HG03460 (cell line): ENCODE measurements at regions not wholly inside any gene's neighbourhood (a gene's known extent, or its start where the extent isn't known, plus 50 kb on each side); places are given as distances from the start of the nearest gene placed in this dataset.
"Not testable (repeated sequence)": the region's sequence is repeated elsewhere in the genome, so short reads cannot be mapped to it uniquely, and the experiment has no call there.

Experiments used
- ATAC-seq: cut with Tn5 transposase; IDR thresholded peaks from one replicate; pipeline ENCODE4 v1.9.1; 2021; ENCODE audit not compliant: unreplicated experiment

DNA sequence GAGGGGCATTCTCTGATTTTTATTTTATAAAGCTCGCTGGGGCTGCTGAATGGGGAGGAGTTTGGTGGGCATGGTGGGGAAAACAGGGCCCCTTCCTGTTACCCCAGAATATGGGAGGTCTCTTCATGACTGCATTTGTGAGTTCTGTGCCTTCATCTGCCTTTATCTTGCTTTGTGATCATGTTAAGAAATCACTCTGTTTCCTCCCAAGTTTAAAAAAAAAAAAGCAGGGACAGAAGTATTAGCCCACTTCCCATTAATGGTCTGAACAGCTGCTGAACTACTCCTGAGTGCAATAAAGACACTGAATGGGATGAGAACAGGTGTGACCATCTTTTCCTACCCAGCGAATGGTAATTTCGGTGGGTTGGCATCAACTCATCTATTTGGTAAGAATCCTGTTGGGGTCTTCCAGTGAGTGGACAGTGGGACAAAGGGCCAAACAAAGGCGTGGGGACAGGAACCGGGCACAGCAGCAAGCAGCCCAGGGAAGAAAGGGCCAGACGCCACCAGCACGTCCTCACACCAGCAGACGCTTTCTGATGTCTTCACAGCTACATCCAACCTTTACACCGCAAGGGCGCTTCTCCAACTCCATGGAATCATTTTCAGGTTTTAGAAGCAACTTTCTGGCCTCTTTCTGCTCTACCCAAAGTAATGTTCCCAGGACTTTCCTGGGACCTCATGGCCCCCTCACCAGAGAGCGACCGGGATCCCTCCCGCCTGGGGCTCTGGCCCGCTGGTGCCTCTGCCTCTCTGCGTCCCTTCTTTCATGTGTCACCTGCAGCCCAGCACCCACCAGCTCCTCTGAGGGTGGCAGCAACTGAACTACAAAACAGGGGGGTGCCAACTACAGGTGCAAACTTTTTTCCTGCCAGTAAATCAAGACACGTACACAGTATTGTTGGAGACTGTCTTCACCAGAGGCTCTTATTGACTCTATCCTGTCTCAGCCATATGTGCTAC is 160.2 kb downstream of the ADSS2 start:
- no peak for ATAC-seq

DNA sequence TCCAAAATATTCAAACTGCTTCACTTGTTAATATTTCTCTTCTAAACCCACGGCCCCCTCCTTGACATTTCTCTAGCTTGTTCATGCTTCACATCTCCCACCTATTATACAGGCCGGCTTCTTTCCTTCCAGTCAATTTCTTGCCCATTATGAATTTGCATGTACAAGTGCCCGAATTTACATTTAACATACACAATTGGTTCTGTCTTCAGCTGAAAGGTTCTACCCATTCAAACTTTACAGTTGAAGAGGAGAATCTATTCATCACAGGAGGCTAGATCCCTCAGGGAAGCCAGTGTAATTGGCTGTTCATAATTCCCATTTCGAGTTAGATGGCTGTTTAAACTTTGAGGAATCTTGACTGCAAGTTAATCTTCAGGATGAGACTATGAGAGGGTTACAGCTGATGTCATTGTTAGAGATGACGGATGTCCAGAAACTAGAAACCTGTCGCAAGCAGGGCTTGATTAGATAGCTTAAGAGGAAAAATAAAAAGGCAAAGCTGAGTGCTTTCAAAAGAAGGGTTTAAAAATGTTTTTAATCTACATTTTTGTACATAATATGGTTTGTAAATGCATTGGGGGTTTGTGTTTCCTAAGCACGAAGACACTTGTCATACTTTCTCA is 157.0 kb downstream of the ADSS2 start:
- ATAC-seq, result no peak

DNA sequence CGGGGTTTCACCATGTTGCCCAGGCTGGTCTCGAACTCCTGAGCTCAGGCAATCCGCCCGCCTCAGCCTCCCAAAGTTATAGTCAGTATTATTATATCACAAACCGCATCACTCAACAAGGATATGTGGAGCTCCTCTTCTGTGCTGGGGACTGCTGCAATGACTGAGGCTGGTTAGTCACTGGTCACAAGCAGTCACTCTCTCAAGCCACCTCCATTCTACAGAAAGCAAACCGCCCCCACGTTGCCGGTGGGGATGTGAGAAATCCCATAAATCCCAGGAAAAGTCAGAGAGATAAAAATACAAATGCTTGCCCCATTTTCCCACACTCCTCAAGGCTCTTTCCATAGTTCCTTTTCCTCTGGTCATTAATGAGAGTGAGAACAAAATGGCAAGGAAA is 155.7 kb downstream of the ADSS2 start:
- no peak for ATAC-seq

DNA sequence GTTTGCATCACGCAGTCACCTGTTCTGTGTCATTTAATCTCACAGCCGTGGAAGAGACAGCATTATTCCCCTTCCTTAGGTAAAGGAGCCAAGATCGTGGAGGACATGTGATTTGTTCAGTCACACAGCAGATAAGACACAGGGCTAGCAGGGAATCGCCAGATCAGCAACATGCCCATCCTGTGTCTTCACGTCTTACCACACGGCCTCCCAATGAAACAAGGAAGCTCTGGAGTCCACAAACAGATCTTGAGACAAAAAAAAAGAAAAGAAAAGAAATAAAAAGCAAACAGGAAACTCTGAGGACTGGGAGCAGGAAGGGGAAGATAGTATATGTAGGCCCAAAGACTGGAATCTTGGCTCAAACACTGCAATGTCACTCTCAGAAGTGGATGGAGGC is 155.3 kb downstream of the ADSS2 start:
- no peak for ATAC-seq

DNA sequence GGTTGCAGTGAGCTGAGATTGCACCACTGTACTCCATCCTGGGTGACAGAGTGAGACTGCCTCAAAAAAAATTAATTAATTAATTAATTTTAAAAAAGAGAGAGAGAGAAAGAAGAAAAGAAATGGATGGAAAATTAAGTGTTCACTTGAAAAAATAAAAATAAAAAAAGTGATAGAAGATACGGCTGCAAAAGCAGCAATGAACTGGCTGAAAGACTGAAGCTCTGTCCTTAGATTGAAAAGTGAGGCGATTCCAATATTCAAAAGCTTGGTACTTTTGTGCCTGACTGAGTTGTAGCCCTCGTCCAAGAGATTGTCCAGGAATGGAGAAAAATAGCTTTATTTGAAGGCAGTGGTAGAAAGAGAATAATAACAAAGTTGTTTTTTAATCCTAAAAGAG is 154.6 kb downstream of the ADSS2 start:
- no peak for ATAC-seq

DNA sequence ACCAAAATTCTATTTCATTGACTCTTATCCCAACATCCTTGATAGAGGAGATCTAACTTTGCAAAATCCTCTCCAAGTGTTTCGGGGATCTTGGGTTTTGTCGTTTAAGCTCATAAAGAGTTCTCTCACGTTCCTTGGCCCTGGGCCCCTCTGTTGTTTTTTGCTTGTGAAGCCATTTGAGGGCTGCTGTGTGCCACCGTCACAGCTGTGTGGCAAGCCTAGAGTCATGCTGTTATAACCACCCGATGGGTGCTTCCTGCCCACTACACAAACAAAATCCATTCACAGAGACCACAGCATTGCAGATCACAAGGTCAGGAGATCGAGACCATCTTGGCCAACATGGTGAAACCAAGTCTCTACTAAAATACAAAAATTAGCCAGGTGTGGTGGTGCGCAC is 154.1 kb downstream of the ADSS2 start:
- ATAC-seq, result no peak

DNA sequence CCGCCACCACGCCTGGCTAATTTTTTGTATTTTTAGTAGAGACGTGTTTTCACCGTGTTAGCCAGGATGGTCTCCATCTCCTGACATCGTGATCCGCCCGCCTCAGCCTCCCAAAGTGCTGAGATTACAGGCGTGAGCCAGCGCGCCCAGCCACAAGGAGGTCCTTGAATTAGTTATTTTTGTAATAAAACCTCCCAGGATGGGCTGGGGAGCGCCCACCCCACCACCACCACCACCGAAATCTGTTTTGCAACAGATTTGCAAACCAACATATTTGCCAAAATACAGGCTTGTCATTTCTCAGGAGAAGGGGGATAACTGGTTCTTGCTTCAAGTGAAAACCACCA is 151.7 kb downstream of the ADSS2 start:
- not testable (repeated sequence) for ATAC-seq

DNA sequence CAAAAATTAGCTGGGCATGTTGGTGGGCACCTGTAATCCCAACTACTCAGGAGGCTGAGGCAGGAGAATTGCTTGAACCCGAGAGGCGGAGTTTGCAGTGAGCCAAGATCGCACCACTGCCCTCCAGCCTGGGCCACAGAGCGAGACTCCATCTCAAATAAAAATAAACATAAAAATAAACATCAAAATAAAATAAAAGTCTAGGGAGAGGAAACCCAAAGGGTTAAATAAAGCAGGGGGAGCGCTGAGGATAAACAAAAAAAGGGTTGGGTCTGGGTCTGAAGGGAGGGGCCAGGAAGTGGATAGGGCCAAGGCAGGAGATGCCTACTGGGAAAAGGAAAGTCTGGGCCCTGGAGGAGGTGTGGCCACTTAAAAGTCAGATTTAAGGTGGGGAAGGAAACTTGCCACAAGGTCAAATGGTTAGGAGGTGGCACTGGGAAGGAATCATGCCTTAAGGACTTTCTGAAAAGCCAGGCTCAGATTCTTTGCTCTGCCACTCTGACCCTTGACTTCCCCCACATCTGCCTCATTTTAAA is 150.0 kb downstream of the ADSS2 start:
- ATAC-seq, result no peak

DNA sequence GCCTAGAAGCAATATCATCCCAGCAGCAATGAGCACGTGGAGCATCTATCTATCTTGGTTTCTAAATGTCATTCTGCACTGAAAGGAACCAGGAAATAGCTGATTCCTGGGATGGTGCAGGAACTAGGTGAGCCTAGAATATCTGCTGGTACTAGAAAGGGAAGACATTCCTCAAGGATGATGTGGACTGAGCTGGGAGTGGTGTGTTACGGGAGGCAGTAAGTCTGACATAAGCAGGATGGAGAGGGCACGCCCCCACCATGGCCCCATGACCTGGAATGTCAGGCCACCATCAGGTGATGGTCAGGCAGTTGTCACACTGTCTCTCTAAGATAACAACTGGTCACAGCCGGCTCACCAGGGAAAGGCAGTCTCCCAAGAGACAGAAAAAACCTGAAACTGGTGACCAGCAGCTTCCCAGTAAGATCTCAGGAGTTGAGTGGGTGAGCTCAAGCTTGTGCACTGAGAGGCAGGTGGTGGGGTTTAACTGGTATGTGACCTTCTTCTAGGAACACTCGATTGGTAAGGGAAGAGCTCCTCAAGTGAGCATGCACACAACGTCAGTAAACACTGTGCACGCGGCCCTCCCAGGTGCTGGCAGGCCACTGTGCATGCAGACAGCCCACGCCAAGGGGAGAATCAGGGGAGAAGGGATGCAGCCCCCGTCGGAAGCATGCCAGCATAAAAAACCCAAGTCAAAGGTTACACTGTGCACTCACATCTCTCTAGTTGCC is 148.7 kb downstream of the ADSS2 start:
- no peak for ATAC-seq

DNA sequence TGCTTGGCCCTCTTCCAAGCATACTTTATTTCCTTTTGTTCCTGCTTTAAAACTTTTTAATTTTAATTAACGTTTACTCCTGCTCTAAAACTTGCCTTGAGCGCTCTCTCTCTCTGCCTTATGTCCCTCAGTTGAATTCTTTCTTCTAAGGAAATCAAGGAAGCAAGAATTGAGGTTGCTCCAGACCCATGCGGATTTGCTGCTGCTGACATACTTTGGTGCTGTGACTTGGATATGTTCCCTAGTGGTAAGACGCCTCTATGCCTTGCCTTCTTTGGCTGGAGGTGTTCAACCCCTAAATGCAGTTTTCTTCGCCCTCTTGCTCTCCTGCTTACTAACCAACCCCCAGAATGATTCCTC is 148.1 kb downstream of the ADSS2 start:
- no peak for ATAC-seq

DNA sequence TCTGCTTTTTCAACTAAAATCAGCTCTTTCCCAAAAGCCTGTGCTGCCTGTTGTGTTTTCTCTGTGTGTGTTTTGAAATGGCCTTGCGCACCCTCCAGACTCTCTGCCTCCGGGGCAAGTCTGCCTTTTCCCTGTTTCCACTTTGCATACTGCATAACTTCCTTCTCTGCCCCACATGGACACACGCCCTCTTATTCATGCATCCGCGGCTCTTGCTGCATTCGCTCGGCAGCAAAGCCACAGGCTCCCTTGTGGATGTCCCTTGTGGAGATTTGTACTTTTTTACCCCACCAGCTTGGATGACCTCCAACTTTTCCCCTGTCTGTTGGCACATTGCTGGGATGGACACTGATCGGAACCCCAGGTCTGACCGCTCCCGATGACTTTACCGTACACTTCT is 147.6 kb downstream of the ADSS2 start:
- no peak for ATAC-seq

DNA sequence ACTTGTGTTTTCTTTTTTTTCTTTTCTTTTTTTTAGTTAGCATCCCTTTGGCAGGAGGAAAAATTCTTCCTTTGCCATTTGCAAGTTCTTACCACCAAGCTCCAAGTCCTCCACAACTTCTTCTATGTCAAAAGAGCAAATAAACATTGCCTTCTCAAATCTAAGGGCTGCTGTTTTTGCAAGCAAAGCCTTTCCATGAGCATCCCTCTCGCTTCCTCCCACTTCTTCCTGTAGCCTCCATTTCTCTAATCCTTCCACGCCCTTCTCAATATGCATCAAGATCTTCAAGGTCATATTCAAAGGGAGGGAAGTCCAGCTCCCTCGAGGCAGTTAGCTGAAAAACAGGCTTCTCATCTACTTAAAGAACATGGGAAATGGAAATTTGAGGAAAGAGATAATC is 147.1 kb downstream of the ADSS2 start:
- no peak for ATAC-seq

DNA sequence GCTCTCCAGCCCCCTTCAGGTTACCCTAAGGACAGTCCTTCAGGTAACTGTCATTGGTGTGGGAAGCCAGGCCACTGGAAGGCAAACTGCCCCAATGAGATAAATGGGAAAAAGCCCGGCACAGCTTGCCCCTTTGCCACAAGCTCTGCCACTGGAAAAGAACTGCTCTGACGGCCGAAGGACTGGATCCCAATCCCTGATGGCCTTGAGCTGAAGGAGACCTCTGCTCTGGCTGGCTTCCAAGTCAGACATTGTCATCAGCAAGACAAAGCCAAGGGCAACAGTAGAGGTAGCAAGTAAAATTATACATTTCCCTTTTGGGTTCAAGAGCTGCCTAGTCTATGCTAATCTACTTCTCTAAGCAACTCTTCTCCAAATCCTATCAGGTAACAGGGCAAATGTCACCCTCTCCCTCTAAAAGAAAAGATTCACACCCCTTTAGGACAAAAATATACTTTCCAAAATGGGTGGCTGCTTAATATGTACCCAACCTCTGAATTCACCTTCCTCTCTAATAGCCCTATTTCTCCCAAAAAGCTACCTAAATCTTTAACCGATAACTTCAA is 145.8 kb downstream of the ADSS2 start:
- no peak for ATAC-seq

DNA sequence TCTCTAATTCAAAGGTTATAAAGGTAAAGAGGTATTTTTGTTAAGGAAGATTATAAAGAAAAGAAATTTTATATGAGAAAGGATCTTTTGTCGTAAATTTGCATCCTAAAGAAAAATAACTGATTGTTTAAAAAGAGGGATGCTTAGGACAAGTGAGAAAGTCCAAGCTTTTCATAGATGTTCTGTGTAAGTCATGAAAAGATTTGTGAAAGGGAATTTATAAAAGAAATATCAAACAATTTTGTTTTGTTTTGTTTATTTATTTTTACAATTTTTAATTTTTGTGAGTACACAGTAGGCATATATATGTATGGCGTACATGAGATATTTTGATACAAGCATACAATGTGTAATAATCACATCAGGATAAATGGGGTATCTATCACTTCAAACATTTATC is 145.2 kb downstream of the ADSS2 start:
- ATAC-seq, result no peak

DNA sequence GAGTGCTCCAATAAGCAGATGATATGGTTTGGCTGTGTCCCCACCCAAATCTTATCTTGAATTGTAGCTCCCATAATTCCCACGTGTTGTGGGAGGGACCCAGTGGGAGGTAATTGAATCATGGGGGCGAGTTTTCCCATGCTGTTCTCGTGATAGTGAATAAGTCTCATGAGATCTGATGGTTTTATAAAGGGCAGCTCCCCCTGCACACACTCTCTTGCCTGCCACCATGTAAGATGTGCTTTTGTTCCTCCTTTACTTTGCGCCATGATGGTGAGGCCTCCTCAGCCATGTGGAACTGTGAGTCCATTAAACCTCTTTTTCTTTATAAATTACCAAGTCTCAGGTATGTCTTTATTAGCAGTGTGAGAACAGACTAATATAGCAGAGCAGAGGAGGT is 142.5 kb downstream of the ADSS2 start:
- not testable (repeated sequence) for ATAC-seq

DNA sequence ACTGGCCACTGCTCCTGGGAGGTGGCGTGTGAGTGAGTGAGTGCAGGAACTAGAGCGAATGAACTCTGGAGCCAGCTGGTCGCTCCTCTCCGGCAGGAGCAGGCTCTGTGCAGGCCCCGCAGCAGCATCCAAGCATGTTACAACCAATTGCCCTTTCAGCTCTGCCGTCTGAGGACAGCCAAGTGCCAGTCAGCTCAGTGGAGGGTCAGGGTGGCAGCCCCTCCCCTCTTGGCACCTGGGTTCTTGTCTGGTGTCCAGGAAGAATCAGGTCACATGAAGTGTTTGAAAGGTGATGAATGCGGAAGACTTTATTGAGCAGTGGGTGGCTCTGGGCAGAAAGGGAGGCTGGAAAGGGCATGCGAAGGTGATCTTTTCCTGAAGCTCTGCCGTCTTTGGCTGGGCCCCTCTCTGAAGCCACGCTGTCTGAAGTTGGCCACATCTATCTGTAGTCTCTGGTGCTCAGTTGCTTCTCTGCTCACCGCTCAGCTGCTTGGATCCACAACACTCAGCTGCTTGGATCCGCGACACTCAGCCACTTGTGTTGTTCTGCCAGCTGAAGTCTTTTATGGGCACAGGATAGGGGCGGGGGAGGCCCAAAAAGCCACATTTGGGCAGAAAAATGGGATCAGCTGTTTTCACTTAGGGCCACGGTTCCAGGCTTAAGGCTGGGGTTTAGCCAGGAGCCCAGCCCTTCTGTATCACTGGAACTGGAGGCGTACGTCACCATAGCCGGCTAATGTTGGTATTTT is 139.8 kb downstream of the ADSS2 start:
- ATAC-seq, result no peak

DNA sequence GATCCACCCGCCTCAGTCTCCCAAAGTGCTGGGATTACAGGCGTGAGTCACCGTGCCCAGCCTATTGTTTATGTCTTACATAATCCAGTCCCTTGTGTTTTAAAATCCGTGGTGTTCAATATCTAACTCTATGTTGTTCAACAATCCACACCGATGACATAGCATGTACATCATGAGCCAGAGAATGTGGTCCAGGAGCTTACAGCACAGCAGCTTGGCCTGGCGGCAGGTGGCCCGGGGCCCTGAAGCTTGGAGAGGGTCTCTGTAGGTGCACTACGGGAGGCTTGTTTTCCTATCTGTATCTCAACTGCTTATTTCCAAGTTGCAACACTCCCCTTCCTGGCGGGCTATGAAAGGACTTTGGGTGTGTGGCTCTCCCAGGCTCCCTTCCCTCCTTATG is 138.4 kb downstream of the ADSS2 start:
- no peak for ATAC-seq

DNA sequence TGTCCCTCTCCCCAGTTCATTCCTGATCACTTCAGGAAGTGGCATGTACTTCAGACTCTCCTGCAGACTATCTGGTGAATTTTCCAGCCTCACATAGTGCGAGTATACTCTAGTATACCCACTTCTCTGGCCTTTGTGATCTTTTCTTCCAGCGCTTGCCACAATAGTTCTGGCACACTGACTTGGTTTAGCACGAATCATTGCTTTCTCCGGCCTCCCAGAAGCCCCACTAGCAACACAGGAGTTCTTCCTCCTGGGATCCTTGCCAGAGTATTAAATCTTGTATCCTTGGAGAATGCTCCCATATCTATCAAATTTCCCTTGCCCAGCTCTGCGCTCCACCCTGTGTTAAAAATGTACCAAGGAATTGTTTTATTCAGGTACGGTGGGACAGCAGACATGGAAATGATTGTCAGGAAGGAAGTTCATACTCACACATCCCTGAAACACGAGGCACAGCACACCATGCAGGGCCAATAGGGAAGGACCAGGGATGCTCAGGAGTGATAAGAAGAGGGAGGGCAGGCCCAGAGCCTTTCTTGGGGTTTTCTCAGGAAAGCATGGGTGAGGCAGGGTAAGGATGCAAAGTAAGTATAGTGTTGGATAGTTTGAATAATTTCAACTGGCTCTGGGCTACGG is 136.7 kb downstream of the ADSS2 start:
- no peak for ATAC-seq

DNA sequence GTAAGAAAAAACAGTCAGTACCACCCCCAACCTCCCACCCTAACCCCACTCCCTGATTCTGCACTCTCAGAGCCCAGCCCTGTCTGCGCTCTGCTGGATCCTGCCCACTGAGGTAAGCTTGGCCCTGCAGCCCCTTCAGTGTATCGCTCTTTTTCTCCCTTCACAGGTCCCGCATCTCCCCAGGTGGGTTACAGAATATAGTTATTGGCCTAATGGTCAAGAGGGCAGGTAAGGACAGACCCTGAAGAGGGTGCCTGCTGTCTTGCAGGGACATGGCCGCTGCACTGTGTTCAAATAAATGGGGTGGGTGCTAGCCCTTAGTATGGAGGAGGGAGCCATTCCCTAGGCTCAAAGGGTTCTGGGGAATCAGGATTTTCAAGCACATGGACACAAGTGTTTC is 135.7 kb downstream of the ADSS2 start:
- ATAC-seq, result no peak

DNA sequence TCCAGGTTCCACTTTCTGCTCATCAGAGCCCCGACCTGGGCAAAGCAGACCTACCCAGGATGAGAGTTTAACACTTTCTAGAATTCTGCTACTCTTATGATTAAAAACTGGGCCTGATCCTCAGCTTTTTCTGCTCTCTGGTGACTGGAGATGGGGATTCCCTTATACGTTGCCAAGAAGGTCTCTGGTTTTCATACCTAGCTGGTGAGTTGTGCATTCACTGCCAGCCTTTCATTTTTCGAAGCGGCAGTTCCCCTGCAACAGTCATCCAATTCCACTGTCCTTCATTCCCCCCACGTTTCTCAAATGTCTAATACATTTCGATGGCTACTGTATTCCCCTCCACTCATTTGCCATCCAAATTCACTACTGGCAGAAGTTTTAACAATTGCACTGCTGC is 135.3 kb downstream of the ADSS2 start:
- ATAC-seq, result no peak
